Activated naive CD8-positive, alpha-beta T cell treated with anti-CD3 and anti-CD28 coated beads, Interleukin-2, amount 10 ng/mL, durations not matched to agents 7 days and 5 days (primary cell): ENCODE measurements at regions not wholly inside any gene's neighbourhood (a gene's known extent, or its start where the extent isn't known, plus 50 kb on each side); places are given as distances from the start of the nearest gene placed in this dataset.

Experiments used
- ATAC-seq: fragments of 150-1000 bp; cut with Tn5 transposase; one replicate; pipeline ENCODE4 v1.10.0; 2021; ENCODE audit warnings: low read depth, moderate library complexity
- POLR2A ChIA-PET: fragments of 350-600 bp; sonication (Branson Sonifier 250); formaldehyde crosslinking; loops from one replicate; lab custom pipeline; 2021; ENCODE audit warnings: antibody characterized with exemption; lab: Charles Lee
- DNase-seq: peaks from one replicate; pipeline ENCODE4 v3.0.0; 2021
- H3K27ac Mint-ChIP-seq: one replicate; pipeline ENCODE4 v1.8.0; 2022; ENCODE audit warnings: mild to moderate bottlenecking, mixed read lengths
- H3K27me3 Mint-ChIP-seq: one replicate; pipeline ENCODE4 v1.8.0; 2022; ENCODE audit warnings: mild to moderate bottlenecking, moderate library complexity, mixed read lengths
- H3K36me3 Mint-ChIP-seq: one replicate; pipeline ENCODE4 v1.8.0; 2021; ENCODE audit warnings: mild to moderate bottlenecking, mixed read lengths
- H3K4me1 Mint-ChIP-seq: one replicate; pipeline ENCODE4 v1.8.0; 2021; ENCODE audit warnings: mixed read lengths
- H3K4me3 Mint-ChIP-seq: one replicate; pipeline ENCODE4 v1.8.0; 2022; ENCODE audit warnings: mild to moderate bottlenecking, moderate library complexity, mixed read lengths
- H3K9me3 Mint-ChIP-seq: one replicate; pipeline ENCODE4 v1.8.0; 2021; ENCODE audit warnings: mixed read lengths

- Mint-ChIP-seq H3K9me3 (peaks cover 6% of the 10 kb centered on the region), H3K4me1 (no peaks in the 10 kb centered on the region), H3K27ac (no peak overlapping the region), H3K27me3 (peaks cover 2% of the 10 kb centered on the region), H3K36me3 (no peaks in the 10 kb centered on the region), H3K4me3 (no peak overlapping the region)
- DNase-seq (no peak), ATAC-seq (no peak)
- POLR2A ChIA-PET = no interaction called here
These were observed 266.4 kb downstream of the MRTFB start for GRCh38 chr16:14337303-14338191.

- Mint-ChIP-seq H3K27me3 (no peaks in the 10 kb centered on the region), H3K9me3 (peaks cover 2% of the 10 kb centered on the region), H3K4me1 (no peaks in the 10 kb centered on the region), H3K4me3 (no peak overlapping the region), H3K27ac (no peak overlapping the region), H3K36me3 (no peaks in the 10 kb centered on the region)
- ATAC-seq = no peak
- DNase-seq = no peak
- POLR2A ChIA-PET = no interaction called here
These were observed 264.2 kb downstream of the MRTFB start for GRCh38 chr16:14335297-14335696.

- Mint-ChIP-seq H3K27me3 (no peaks in the 10 kb centered on the region), H3K27ac (no peak overlapping the region), H3K4me3 (no peak overlapping the region), H3K4me1 (peaks cover 5% of the 10 kb centered on the region), H3K9me3 (no peaks in the 10 kb centered on the region), H3K36me3 (no peaks in the 10 kb centered on the region)
- POLR2A ChIA-PET = no interaction called here
- ATAC-seq = no peak
- no peak for DNase-seq
These were observed 263.4 kb downstream of the MRTFB start for GRCh38 chr16:14334366-14335080.

DNA sequence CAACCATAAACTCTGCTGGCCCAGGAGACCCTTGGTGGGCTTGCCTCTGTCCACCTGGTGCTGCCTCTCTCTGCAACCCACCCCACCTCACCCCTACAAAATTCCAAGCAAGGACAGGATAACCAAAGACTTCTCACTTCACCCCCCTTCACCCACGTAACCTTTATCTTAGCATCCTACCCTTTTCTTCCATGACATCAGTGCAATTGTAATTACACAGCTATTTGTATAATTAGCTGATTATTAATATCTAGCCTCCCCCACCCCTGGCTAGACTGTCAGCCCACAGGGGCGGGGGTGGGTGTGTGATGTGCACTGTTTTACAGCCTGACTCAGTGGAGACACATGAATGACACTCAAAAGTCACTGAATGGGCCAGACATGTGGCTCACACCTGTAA, 262.2 kb downstream of the MRTFB start:
- Mint-ChIP-seq H3K4me3 (no peak overlapping the region), H3K27ac (no peak overlapping the region), H3K27me3 (no peaks in the 10 kb centered on the region), H3K9me3 (no peaks in the 10 kb centered on the region), H3K4me1 (peaks cover 6% of the 10 kb centered on the region), H3K36me3 (no peaks in the 10 kb centered on the region)
- POLR2A ChIA-PET = interaction anchor here (0.6 kb wide), 1 partner anchor 297 kb away, joined by 3 read pairs; the partner anchor contains the start of gene PARN
- ATAC-seq = no peak
- DNase-seq = no peak

DNA sequence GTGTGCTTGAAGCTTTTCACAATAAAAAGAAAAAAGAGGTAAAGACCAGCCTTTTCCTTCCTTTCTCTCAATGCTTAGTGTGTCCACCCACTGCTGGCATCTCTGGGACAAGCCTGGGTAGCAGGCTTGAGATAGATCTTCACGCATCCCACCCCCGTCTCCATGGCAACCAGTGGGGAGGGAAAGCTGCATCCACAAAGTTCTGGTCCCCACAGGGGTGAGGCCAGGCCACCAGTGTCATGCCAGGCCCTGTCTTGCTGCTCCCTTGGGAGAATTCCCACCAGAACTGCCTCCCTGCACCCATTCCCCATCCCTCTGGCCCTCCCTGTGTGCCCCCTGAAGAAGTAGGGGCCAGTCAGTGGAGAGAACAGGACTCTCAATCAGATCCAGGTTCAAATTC, 259.9 kb downstream of the MRTFB start:
- Mint-ChIP-seq H3K27me3 (no peaks in the 10 kb centered on the region), H3K9me3 (no peaks in the 10 kb centered on the region), H3K36me3 (no peaks in the 10 kb centered on the region), H3K27ac (no peak overlapping the region), H3K4me1 (peaks cover 6% of the 10 kb centered on the region), H3K4me3 (no peak overlapping the region)
- POLR2A ChIA-PET = no interaction called here
- DNase-seq (no peak), ATAC-seq (no peak)

GRCh38 chr16:14329727-14330350, 258.7 kb downstream of the MRTFB start:
- Mint-ChIP-seq H3K4me3 (no peak overlapping the region), H3K36me3 (no peaks in the 10 kb centered on the region), H3K27ac (peak overlapping the region; percentile 30), H3K27me3 (no peaks in the 10 kb centered on the region), H3K9me3 (no peaks in the 10 kb centered on the region), H3K4me1 (peaks cover 6% of the 10 kb centered on the region)
- POLR2A ChIA-PET = no interaction called here
- ATAC-seq = peak; percentile 45
- no peak for DNase-seq

DNA sequence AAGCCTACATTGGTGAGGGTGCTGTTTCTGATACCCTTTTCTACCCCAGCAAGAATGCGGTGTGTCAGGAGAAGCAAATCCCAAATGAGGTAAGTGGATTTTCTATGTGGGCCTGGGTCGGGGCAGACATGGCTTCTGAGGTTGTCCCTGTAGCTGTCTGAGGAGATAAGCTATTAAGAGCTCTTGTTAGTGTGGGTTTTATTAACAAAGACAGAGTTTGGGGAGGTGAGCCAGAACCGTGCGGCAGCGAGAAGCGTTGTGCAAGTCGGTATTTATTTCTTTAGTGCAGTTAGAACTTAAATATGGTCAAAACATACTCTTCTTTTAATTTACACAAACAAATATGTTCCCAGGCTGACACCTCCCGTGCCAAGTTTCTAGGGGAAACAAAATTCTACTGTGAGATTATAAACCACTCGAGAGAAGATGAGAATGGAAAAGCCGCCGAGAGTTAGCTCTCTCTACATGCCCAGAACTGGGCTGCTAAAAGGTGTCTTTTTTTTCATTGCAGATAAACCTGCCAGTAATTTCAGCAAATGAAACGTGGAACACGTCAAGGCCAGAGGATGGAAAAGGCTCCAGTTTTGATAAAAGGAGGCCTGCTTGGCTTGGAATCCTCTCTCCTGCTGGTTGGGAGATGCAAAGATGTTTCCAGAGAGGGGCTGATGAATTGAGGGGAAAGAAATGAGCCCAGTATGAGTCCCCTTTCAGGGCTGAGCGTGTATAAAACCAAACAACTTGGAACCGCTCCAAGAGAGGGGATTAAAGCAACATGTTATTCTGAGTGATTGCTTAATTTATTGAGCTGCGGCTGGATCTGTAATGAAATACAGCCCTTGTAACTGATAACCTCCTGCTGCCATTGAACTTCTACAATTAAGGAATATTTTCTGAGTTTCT, 254.6 kb downstream of the MRTFB start:
- peaks cover 6% of the 10 kb centered on the region for H3K4me1 Mint-ChIP-seq
- no peak overlapping the region for H3K27ac Mint-ChIP-seq
- ATAC-seq = no peak
- no peaks in the 10 kb centered on the region for H3K36me3 Mint-ChIP-seq
- H3K4me3 Mint-ChIP-seq = no peak overlapping the region
- POLR2A ChIA-PET = interaction anchor here (0.6 kb wide), 1 partner anchor 385 kb away, joined by 3 read pairs; no protein-coding TSS in a partner anchor
- H3K9me3 Mint-ChIP-seq = no peaks in the 10 kb centered on the region
- no peak for DNase-seq
- no peaks in the 10 kb centered on the region for H3K27me3 Mint-ChIP-seq

GRCh38 chr16:14324581-14324980, 253.5 kb downstream of the MRTFB start:
- H3K4me3 Mint-ChIP-seq = no peak overlapping the region
- H3K27ac Mint-ChIP-seq = no peak overlapping the region
- H3K27me3 Mint-ChIP-seq = no peaks in the 10 kb centered on the region
- H3K36me3 Mint-ChIP-seq = no peaks in the 10 kb centered on the region
- no peaks in the 10 kb centered on the region for H3K9me3 Mint-ChIP-seq
- DNase-seq = no peak
- POLR2A ChIA-PET = interaction anchor here (0.6 kb wide), 1 partner anchor 9 kb away, joined by 3 read pairs; no protein-coding TSS in a partner anchor
- ATAC-seq = no peak
- peaks cover 2% of the 10 kb centered on the region for H3K4me1 Mint-ChIP-seq

DNA sequence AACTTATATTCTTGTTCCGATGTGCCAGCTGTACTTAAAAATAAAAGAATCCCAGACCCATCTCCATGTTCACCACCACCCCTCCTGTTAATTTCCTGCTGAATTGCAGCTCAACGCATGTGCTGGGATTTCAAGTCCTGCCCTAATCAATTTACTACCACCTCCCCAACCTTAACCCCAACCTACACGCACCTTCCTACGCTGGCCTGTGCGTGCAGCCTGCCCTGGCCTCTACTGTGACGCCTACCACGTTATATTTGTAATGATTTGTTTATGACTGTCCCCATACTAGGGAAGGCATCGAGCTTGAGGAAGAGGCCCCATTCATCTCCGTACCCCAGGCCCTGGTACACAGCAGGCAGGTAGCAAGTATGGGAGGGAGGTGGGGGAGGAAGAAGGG, 251.1 kb downstream of the MRTFB start:
- H3K36me3 Mint-ChIP-seq = no peaks in the 10 kb centered on the region
- H3K27ac Mint-ChIP-seq = no peak overlapping the region
- ATAC-seq (no peak), DNase-seq (no peak)
- no peaks in the 10 kb centered on the region for H3K27me3 Mint-ChIP-seq
- no peak overlapping the region for H3K4me3 Mint-ChIP-seq
- POLR2A ChIA-PET = no interaction called here
- H3K4me1 Mint-ChIP-seq = no peaks in the 10 kb centered on the region
- no peaks in the 10 kb centered on the region for H3K9me3 Mint-ChIP-seq

- Mint-ChIP-seq H3K4me1 (no peaks in the 10 kb centered on the region), H3K36me3 (no peaks in the 10 kb centered on the region), H3K27me3 (no peaks in the 10 kb centered on the region), H3K4me3 (no peak overlapping the region), H3K9me3 (no peaks in the 10 kb centered on the region), H3K27ac (no peak overlapping the region)
- no peak for DNase-seq
- no peak for ATAC-seq
- POLR2A ChIA-PET = no interaction called here
These were observed 250.4 kb downstream of the MRTFB start for GRCh38 chr16:14321542-14321941.

- Mint-ChIP-seq H3K27ac (no peak overlapping the region), H3K36me3 (no peaks in the 10 kb centered on the region), H3K4me3 (no peak overlapping the region), H3K9me3 (no peaks in the 10 kb centered on the region), H3K4me1 (no peaks in the 10 kb centered on the region), H3K27me3 (no peaks in the 10 kb centered on the region)
- POLR2A ChIA-PET = no interaction called here
- DNase-seq = no peak
- no peak for ATAC-seq
These were observed 249.3 kb downstream of the MRTFB start for GRCh38 chr16:14320406-14320805.
